Calu3 (cell line): ENCODE measurements at regions not wholly inside any gene's neighbourhood (a gene's known extent, or its start where the extent isn't known, plus 50 kb on each side); places are given as distances from the start of the nearest gene placed in this dataset.

Experiments used
- BruUV-seq: library from RNA; stranded (reverse); fragments of 400-500 nt; replicated peaks from 2 replicates; lab custom pipeline; 2021; lab: Mats Ljungman, UMichigan
- CTCF ChIA-PET: fragments of 300-600 bp; sonication (Branson Sonifier 250); formaldehyde crosslinking; loops from one replicate; lab custom pipeline; 2022; ENCODE audit warnings: antibody characterized with exemption; lab: Charles Lee
- DNase-seq: peaks from one replicate; pipeline ENCODE4 v3.0.0; 2022
- H3K27ac Mint-ChIP-seq: one replicate; pipeline ENCODE4 v1.8.0; 2022; ENCODE audit warnings: mixed read lengths; ENCODE audit not compliant: unreplicated experiment
- H3K27me3 Mint-ChIP-seq: one replicate; pipeline ENCODE4 v1.8.0; 2022; ENCODE audit warnings: mixed read lengths; ENCODE audit not compliant: unreplicated experiment
- H3K36me3 Mint-ChIP-seq: one replicate; pipeline ENCODE4 v1.8.0; 2022; ENCODE audit warnings: mild to moderate bottlenecking, moderate library complexity, mixed read lengths; ENCODE audit not compliant: insufficient read depth, unreplicated experiment
- H3K4me1 Mint-ChIP-seq: one replicate; pipeline ENCODE4 v1.8.0; 2022; ENCODE audit warnings: mild to moderate bottlenecking, low read depth, mixed read lengths; ENCODE audit not compliant: unreplicated experiment
- H3K4me3 Mint-ChIP-seq: one replicate; pipeline ENCODE4 v1.8.0; 2022; ENCODE audit warnings: mild to moderate bottlenecking, low read depth, moderate library complexity, mixed read lengths; ENCODE audit not compliant: unreplicated experiment
- H3K9me3 Mint-ChIP-seq: one replicate; pipeline ENCODE4 v1.8.0; 2022; ENCODE audit warnings: low read depth, mixed read lengths; ENCODE audit not compliant: unreplicated experiment
- intact Hi-C: fragments of 100-400 bp; cut with micrococcal nuclease; formaldehyde crosslinking; loops from one replicate; pipeline ENCODE4 v1.10.0; 2022; ENCODE audit not compliant: unreplicated experiment
- TF ChIP-seq, protein P1 (sequence below): fragments of 200-600 bp; IDR thresholded peaks from one replicate; pipeline ENCODE4 v1.8.0; 2022; ENCODE audit warnings: antibody characterized with exemption; ENCODE audit not compliant: unreplicated experiment

DNA sequence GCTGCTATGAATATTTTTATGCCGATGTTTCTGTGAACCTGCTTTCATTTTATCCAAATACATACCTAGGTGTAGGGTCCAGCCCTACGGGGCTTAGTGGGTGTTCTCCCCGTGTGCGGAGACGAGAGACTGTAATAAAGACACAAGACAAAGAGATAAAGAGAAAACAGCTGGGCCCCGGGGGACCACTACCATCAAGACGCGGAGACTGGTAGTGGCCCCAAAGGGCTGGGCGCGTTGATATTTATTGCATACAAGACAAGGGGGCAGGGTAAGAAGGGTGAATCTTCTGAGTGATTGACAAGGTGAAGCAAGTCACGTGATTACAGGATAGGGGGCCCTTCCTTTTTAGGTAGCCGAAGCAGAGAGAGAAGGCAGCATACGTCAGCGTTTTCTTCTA is 920.1 kb downstream of the BRD1 start:
- intact Hi-C loops: no loop called here
- no peaks in the 10 kb centered on the region for H3K27me3 Mint-ChIP-seq
- H3K36me3 Mint-ChIP-seq: no peaks in the 10 kb centered on the region
- no peak for DNase-seq
- CTCF ChIA-PET: no interaction called here
- TF ChIP-seq, protein P1, sequence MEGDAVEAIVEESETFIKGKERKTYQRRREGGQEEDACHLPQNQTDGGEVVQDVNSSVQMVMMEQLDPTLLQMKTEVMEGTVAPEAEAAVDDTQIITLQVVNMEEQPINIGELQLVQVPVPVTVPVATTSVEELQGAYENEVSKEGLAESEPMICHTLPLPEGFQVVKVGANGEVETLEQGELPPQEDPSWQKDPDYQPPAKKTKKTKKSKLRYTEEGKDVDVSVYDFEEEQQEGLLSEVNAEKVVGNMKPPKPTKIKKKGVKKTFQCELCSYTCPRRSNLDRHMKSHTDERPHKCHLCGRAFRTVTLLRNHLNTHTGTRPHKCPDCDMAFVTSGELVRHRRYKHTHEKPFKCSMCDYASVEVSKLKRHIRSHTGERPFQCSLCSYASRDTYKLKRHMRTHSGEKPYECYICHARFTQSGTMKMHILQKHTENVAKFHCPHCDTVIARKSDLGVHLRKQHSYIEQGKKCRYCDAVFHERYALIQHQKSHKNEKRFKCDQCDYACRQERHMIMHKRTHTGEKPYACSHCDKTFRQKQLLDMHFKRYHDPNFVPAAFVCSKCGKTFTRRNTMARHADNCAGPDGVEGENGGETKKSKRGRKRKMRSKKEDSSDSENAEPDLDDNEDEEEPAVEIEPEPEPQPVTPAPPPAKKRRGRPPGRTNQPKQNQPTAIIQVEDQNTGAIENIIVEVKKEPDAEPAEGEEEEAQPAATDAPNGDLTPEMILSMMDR: no peak
- no TSS peak for BruUV-seq
- H3K27ac Mint-ChIP-seq: no peak overlapping the region
- no peaks in the 10 kb centered on the region for H3K4me1 Mint-ChIP-seq
- H3K4me3 Mint-ChIP-seq: no peak overlapping the region
- peaks cover 16% of the 10 kb centered on the region for H3K9me3 Mint-ChIP-seq

DNA sequence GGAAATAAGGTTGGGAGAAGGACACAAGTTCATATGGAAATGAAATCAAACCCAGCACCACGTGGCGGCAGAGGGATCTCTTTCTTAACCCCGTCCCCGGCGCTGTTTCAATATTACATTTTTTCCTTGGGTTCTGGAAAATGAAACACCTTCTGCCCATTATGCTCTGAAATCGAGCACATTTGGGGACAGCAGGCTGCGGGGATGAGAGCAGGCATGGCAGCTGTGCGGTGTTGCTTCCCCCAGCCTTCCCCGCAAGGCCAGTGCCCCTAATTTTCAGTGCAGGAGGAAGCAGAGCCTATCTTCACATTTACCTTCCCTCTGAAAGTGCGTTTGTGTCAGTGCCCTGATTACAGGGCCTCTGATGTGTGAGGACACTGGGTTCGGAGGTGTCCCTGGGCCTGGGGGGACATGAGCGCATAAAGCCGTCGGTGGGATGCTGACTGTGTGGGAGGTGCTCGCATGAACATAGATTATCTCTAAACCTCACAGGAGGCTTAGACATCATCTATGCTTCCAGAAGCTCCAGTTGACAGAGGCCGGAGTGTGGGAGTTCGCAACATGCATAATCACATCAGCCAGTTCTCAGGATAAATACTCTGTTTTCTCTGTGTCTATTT is 921.3 kb downstream of the BRD1 start:
- CTCF ChIA-PET: interaction anchor here (0.6 kb wide), 1 partner anchor 1032 kb away, joined by 5 read pairs; no protein-coding TSS in a partner anchor
- H3K27ac Mint-ChIP-seq: no peak overlapping the region
- intact Hi-C loops: no loop called here
- H3K4me3 Mint-ChIP-seq: no peak overlapping the region
- H3K9me3 Mint-ChIP-seq: peaks cover 16% of the 10 kb centered on the region
- H3K36me3 Mint-ChIP-seq: peaks cover 6% of the 10 kb centered on the region
- no peak for DNase-seq
- no peaks in the 10 kb centered on the region for H3K4me1 Mint-ChIP-seq
- TF ChIP-seq, protein P1: no peak
- no peaks in the 10 kb centered on the region for H3K27me3 Mint-ChIP-seq
- no TSS peak for BruUV-seq

DNA sequence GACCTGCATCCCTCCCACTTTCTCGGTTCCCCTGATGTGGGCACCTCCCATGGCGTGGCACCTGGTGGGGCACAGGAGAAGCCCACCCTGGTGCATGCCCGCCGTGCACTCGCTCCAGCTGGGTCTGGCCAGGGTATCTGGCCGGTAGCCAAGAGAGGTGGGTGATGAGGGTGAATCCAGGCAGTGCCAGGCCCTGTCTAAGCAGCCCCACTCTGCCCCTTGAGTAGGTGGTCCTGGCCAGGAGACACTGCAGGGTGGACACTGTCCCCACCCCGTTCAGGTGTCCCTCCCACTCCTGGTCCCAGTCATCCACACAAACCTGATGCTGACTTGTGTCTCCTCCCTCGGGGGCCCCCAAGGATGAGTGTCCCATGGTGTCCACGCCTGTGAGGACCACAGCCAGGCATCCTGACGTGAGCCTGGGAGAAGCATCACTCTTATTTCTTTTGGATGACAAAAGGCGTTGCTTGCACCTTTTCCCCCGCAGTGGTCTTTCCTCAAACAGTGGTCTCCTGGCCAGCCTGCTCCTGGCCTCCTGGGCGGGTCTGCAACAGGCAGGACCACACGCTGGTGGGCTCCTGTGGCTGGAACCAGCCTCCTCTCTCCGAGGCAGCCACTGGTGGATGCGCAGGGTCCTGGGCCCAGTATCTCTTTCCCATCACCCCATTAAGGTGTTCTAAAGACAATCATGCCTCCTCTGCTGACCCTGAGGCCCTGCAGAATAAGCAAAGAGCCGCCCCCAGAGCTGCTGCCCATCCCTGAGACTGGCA is 922.3 kb downstream of the BRD1 start:
- no peak for DNase-seq
- Mint-ChIP-seq H3K4me1 (no peaks in the 10 kb centered on the region), H3K27ac (no peak overlapping the region), H3K27me3 (no peaks in the 10 kb centered on the region), H3K36me3 (peaks cover 6% of the 10 kb centered on the region), H3K9me3 (peaks cover 13% of the 10 kb centered on the region), H3K4me3 (no peak overlapping the region)
- no TSS peak for BruUV-seq
- CTCF ChIA-PET: no interaction called here
- intact Hi-C loops: no loop called here
- TF ChIP-seq, protein P1: no peak

DNA sequence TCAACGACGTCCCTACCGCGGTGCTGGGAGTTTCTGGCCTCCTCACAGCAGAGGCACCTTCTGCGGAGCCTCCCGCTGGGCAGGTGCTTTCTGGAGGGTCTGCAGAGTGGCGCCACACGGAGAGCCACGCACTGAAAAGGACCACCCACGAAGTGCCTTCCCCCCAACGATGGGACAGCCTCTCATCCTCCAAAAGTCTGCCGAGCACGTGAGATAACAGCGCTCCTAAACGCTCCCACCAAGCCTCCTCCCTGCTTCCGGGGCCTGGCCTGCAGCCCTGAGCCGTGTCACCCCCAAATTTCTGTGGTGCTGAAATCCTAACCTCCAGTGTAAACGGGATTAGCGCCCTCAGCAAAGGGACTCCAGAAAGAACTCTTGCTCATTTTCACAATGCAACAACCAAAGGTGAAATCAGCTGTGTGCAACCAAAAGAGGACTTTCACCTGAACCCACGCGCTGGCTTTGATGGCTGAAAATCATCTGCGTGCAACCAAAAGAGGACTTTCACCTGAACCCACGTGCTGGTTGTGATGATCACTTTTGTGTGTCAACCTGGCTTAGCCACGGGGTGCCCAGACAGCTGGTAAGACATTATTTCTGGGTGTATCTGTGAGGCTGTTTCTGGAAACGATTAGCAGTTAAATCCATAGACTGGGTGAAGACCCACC is 924.6 kb downstream of the BRD1 start:
- H3K27me3 Mint-ChIP-seq: no peaks in the 10 kb centered on the region
- H3K4me1 Mint-ChIP-seq: no peaks in the 10 kb centered on the region
- H3K27ac Mint-ChIP-seq: no peak overlapping the region
- peaks cover 6% of the 10 kb centered on the region for H3K36me3 Mint-ChIP-seq
- H3K9me3 Mint-ChIP-seq: peaks cover 11% of the 10 kb centered on the region
- DNase-seq: no peak
- H3K4me3 Mint-ChIP-seq: no peak overlapping the region
- TF ChIP-seq, protein P1: no peak
- BruUV-seq: no TSS peak
- intact Hi-C loops: no loop called here
- CTCF ChIA-PET: no interaction called here
